GM21526 (cell line): ENCODE measurements at regions not wholly inside any gene's neighbourhood (a gene's known extent, or its start where the extent isn't known, plus 50 kb on each side); places are given as distances from the start of the nearest gene placed in this dataset.

ENCODE experiments used
- ATAC-seq: cut with Tn5 transposase; IDR thresholded peaks from one replicate; pipeline ENCODE4 v1.9.1; 2021; ENCODE audit warnings: moderate library complexity; ENCODE audit not compliant: unreplicated experiment, low FRiP score

GRCh38 chr2:163462993-163463392 is 272.8 kb downstream of the FIGN start:
- ATAC-seq, result no peak

GRCh38 chr2:163459986-163460385 is 275.8 kb downstream of the FIGN start:
- ATAC-seq, result no peak

- no peak for ATAC-seq
Observed at GRCh38 chr2:163456953-163457743, 278.7 kb downstream of the FIGN start.

- ATAC-seq, result no peak
Observed at GRCh38 chr2:163455815-163456214, 280.0 kb downstream of the FIGN start.

- ATAC-seq, result no peak
Observed at GRCh38 chr2:163453920-163454319, 281.9 kb downstream of the FIGN start.

GRCh38 chr2:163441603-163442002 is 294.2 kb downstream of the FIGN start:
- ATAC-seq, result no peak

GRCh38 chr2:163436963-163437362 is 298.8 kb downstream of the FIGN start:
- no peak for ATAC-seq

GRCh38 chr2:163428187-163428586 is 307.6 kb downstream of the FIGN start:
- ATAC-seq, result no peak

- ATAC-seq, result no peak
Observed at GRCh38 chr2:163420604-163421003, 315.2 kb downstream of the FIGN start.

GRCh38 chr2:163419000-163419830 is 316.6 kb downstream of the FIGN start:
- no peak for ATAC-seq

GRCh38 chr2:163417596-163418337 is 318.0 kb downstream of the FIGN start:
- ATAC-seq, result peak; percentile 95

GRCh38 chr2:163414121-163414520 is 321.7 kb downstream of the FIGN start:
- no peak for ATAC-seq

- ATAC-seq, result no peak
Observed at GRCh38 chr2:163407296-163407695, 328.5 kb downstream of the FIGN start.

- no peak for ATAC-seq
Observed at GRCh38 chr2:163405298-163405697, 330.5 kb downstream of the FIGN start.

GRCh38 chr2:163401481-163401880 is 334.3 kb downstream of the FIGN start:
- no peak for ATAC-seq

GRCh38 chr2:163397451-163397850 is 338.4 kb downstream of the FIGN start:
- no peak for ATAC-seq

- ATAC-seq, result no peak
Observed at GRCh38 chr2:163395602-163396001, 340.2 kb downstream of the FIGN start.

GRCh38 chr2:163389838-163390237 is 346.0 kb downstream of the FIGN start:
- no peak for ATAC-seq

- no peak for ATAC-seq
Observed at GRCh38 chr2:163375472-163375871, 360.3 kb downstream of the FIGN start.

GRCh38 chr2:163375070-163375469 is 360.7 kb downstream of the FIGN start:
- no peak for ATAC-seq

- ATAC-seq, result no peak
Observed at GRCh38 chr2:163374282-163374681, 361.5 kb downstream of the FIGN start.
